Ovary (tissue), 3 donors: ENCODE measurements at regions not wholly inside any gene's neighbourhood (a gene's known extent, or its start where the extent isn't known, plus 50 kb on each side); places are given as distances from the start of the nearest gene placed in this dataset.

ENCODE experiments used
- EP300 ChIP-seq: sonication (generic); formaldehyde crosslinking; IDR thresholded peaks from one replicate; pipeline ENCODE4 v1.6.1; 2017; ENCODE audit warnings: antibody characterized with exemption
- POLR2A ChIP-seq: fragments of 450-650 bp; IDR thresholded peaks from one replicate; pipeline ENCODE4 v1.6.1; 2017; ENCODE audit warnings: antibody characterized with exemption, mild to moderate bottlenecking, moderate library complexity
- TF ChIP-seq, protein P1 (sequence below), 3 donors: fragments of 450-650 bp in 2 of 3; fragments of 200-600 bp in 1 of 3; IDR thresholded peaks; one replicate each; pipeline versions ENCODE4 v1.5.1 to v1.8.0; 2016 to 2022; ENCODE audit warnings: antibody characterized with exemption in 3 of 3, mild to moderate bottlenecking in 1 of 3
- donor health status: DM: no; HTN: no; CAD: no.

DNA sequence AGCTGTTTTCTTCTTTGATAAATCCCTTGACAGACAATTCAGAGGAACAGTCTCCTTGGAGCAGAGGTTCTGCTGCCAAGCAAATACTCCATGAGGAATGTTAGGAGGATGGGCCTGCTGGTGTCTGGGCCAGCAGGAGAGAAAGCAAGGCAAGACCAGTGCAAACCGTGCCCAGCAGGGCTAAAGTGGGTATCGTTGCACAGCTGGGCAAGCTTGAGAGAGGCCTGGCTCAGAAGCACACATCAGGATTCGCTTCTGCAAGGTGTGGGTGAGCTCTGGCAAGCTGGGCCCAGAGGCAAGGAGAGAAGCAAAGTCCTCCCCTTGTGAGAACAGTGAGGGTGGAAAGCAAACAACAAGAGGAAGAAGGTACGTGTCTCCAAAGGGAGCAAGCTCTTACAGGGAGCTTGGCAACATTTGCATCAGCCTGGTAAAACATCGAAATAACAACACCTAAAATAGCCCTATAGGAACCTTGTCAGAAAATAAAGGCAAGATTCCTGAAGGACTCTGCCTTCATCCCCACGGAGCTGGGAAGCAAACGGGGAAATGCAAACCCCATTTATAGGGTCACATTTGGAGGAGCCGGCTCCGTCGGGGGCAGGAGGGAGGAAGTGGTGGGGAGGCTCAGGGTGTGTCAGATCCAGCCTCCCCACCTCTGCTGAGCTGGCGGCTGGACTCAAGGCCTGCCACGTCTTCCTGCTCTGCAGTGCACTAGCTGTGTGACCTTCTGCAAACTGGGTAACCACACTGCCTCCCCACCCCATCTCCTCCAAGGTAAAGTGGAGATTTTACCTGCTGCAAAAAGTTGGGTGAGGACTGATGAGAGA lies 62.3 kb upstream of the HIVEP3 start:
- TF ChIP-seq EP300 = no peak
- TF ChIP-seq, protein P1, sequence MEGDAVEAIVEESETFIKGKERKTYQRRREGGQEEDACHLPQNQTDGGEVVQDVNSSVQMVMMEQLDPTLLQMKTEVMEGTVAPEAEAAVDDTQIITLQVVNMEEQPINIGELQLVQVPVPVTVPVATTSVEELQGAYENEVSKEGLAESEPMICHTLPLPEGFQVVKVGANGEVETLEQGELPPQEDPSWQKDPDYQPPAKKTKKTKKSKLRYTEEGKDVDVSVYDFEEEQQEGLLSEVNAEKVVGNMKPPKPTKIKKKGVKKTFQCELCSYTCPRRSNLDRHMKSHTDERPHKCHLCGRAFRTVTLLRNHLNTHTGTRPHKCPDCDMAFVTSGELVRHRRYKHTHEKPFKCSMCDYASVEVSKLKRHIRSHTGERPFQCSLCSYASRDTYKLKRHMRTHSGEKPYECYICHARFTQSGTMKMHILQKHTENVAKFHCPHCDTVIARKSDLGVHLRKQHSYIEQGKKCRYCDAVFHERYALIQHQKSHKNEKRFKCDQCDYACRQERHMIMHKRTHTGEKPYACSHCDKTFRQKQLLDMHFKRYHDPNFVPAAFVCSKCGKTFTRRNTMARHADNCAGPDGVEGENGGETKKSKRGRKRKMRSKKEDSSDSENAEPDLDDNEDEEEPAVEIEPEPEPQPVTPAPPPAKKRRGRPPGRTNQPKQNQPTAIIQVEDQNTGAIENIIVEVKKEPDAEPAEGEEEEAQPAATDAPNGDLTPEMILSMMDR (IDR thresholded peaks at IDR 0.05) = no peak
- TF ChIP-seq POLR2A = no peak
